Astrocyte (in vitro differentiated cells and primary cell): ENCODE measurements at regions not wholly inside any gene's neighbourhood (a gene's known extent, or its start where the extent isn't known, plus 50 kb on each side); places are given as distances from the start of the nearest gene placed in this dataset.

Experiments
- CTCF ChIP-seq: IDR thresholded peaks from 2 replicates; pipeline ENCODE4 v1.5.1; 2011; ENCODE audit warnings: low read depth, mild to moderate bottlenecking, inconsistent platforms, low read length, moderate library complexity; ENCODE audit not compliant: insufficient read depth
- EZH2 ChIP-seq: IDR thresholded peaks from 2 replicates; pipeline ENCODE4 v1.6.1; 2012; ENCODE audit warnings: mild to moderate bottlenecking, low read length, inconsistent platforms; ENCODE audit not compliant: insufficient read depth

GRCh38 chr9:103789686-103790085, 304.4 kb upstream of the SMC2 start:
- no peak for TF ChIP-seq EZH2
- TF ChIP-seq CTCF = peak; percentile 21
